ENCODE measurements at regions not wholly inside any gene's neighbourhood (a gene's known extent, or its start where the extent isn't known, plus 50 kb on each side); places are given as distances from the start of the nearest gene placed in this dataset.
"Not testable (repeated sequence)": the region's sequence is repeated elsewhere in the genome, so short reads cannot be mapped to it uniquely, and the experiment has no call there.

GRCh38 chr17:71099003-71099714 lies 929.8 kb downstream of the KCNJ2 start:
- H3K9me3 ChIP-seq (ENCODE audit: insufficient read depth, low read depth, low read length): 0 out of 2 replicates have a peak, but pooled peaks cover 8% of the 10 kb centered on the region
- no peaks in the 10 kb centered on the region for H3K4me1 ChIP-seq (ENCODE audit: insufficient read depth, low read length, poor library complexity, severe bottlenecking)
- H3K36me3 ChIP-seq (ENCODE audit: insufficient read depth, low read length): no peaks in the 10 kb centered on the region
- no peaks in the 10 kb centered on the region for H3K79me2 ChIP-seq (ENCODE audit: insufficient read depth, low read length)
- H3K27me3 ChIP-seq (ENCODE audit: insufficient read depth, low read length, poor library complexity, severe bottlenecking): no peaks in the 10 kb centered on the region
- H4K20me1 ChIP-seq (ENCODE audit: insufficient read depth, low read length, poor library complexity, severe bottlenecking): no peaks in the 10 kb centered on the region
- H3K4me2 ChIP-seq (ENCODE audit: low read depth, low read length, poor library complexity, severe bottlenecking): no peak overlapping the region
- no peaks in the 10 kb centered on the region for H3K9me2 ChIP-seq (replicated peaks; ENCODE audit: low read depth, low read length)
- H3K9ac ChIP-seq (ENCODE audit: low read depth, low read length, poor library complexity, severe bottlenecking): no peak overlapping the region
- no peak for TF ChIP-seq EZH2phosphoT487 (IDR thresholded peaks at IDR 0.05; ENCODE audit: borderline replicate concordance)
- no peak for TF ChIP-seq CTCF (conservative IDR thresholded peaks at IDR 0.05; ENCODE audit: low read length)
- H3K4me3 ChIP-seq (ENCODE audit: low read length, poor library complexity, severe bottlenecking): no peak overlapping the region
- H3F3A ChIP-seq (ENCODE audit: low read depth): no peaks in the 10 kb centered on the region
- no peak overlapping the region for H2AFZ ChIP-seq (ENCODE audit: low read length)

- H3K36me3 ChIP-seq (ENCODE audit: insufficient read depth, low read length): no peaks in the 10 kb centered on the region
- no peaks in the 10 kb centered on the region for H3F3A ChIP-seq (ENCODE audit: low read depth)
- H3K9me2 ChIP-seq (replicated peaks; ENCODE audit: low read depth, low read length): no peaks in the 10 kb centered on the region
- H3K79me2 ChIP-seq (ENCODE audit: insufficient read depth, low read length): no peaks in the 10 kb centered on the region
- 0 out of 2 replicates have a peak, but pooled peaks cover 8% of the 10 kb centered on the region for H3K9me3 ChIP-seq (ENCODE audit: insufficient read depth, low read depth, low read length)
- H3K27me3 ChIP-seq (ENCODE audit: insufficient read depth, low read length, poor library complexity, severe bottlenecking): no peaks in the 10 kb centered on the region
- H3K4me1 ChIP-seq (ENCODE audit: insufficient read depth, low read length, poor library complexity, severe bottlenecking): no peaks in the 10 kb centered on the region
- no peaks in the 10 kb centered on the region for H4K20me1 ChIP-seq (ENCODE audit: insufficient read depth, low read length, poor library complexity, severe bottlenecking)
- TF ChIP-seq EZH2phosphoT487 (IDR thresholded peaks at IDR 0.05; ENCODE audit: borderline replicate concordance): no peak
- no peak for TF ChIP-seq CTCF (conservative IDR thresholded peaks at IDR 0.05; ENCODE audit: low read length)
- H2AFZ ChIP-seq (ENCODE audit: low read length): no peak overlapping the region
- H3K4me3 ChIP-seq (ENCODE audit: low read length, poor library complexity, severe bottlenecking): no peak overlapping the region
- no peak overlapping the region for H3K9ac ChIP-seq (ENCODE audit: low read depth, low read length, poor library complexity, severe bottlenecking)
- no peak overlapping the region for H3K4me2 ChIP-seq (ENCODE audit: low read depth, low read length, poor library complexity, severe bottlenecking)
Measured at GRCh38 chr17:71102777-71103176, 933.4 kb downstream of the KCNJ2 start.

GRCh38 chr17:71104225-71104624 lies 934.9 kb downstream of the KCNJ2 start:
- Histone ChIP-seq H3K4me1 (ENCODE audit: insufficient read depth, low read length, poor library complexity, severe bottlenecking) (no peaks in the 10 kb centered on the region), H3K9me2 (replicated peaks; ENCODE audit: low read depth, low read length) (no peaks in the 10 kb centered on the region), H2AFZ (ENCODE audit: low read length) (no peak overlapping the region), H3K79me2 (ENCODE audit: insufficient read depth, low read length) (no peaks in the 10 kb centered on the region), H3K9me3 (ENCODE audit: insufficient read depth, low read depth, low read length) (0 out of 2 replicates have a peak, but pooled peaks cover 8% of the 10 kb centered on the region), H3K27me3 (ENCODE audit: insufficient read depth, low read length, poor library complexity, severe bottlenecking) (no peaks in the 10 kb centered on the region), H3F3A (ENCODE audit: low read depth) (no peaks in the 10 kb centered on the region), H3K36me3 (ENCODE audit: insufficient read depth, low read length) (no peaks in the 10 kb centered on the region), H4K20me1 (ENCODE audit: insufficient read depth, low read length, poor library complexity, severe bottlenecking) (no peaks in the 10 kb centered on the region), H3K4me3 (ENCODE audit: low read length, poor library complexity, severe bottlenecking) (no peak overlapping the region), H3K4me2 (ENCODE audit: low read depth, low read length, poor library complexity, severe bottlenecking) (no peak overlapping the region), H3K9ac (ENCODE audit: low read depth, low read length, poor library complexity, severe bottlenecking) (no peak overlapping the region)
- no peak for TF ChIP-seq EZH2phosphoT487 (IDR thresholded peaks at IDR 0.05; ENCODE audit: borderline replicate concordance)

- not testable (repeated sequence) for H3K9me2 ChIP-seq (replicated peaks; ENCODE audit: low read depth, low read length); H3K9ac ChIP-seq (ENCODE audit: low read depth, low read length, poor library complexity, severe bottlenecking); H3K36me3 ChIP-seq (ENCODE audit: insufficient read depth, low read length); H3K4me2 ChIP-seq (ENCODE audit: low read depth, low read length, poor library complexity, severe bottlenecking); H2AFZ ChIP-seq (ENCODE audit: low read length); H3K9me3 ChIP-seq (ENCODE audit: insufficient read depth, low read depth, low read length); H4K20me1 ChIP-seq (ENCODE audit: insufficient read depth, low read length, poor library complexity, severe bottlenecking); H3K27me3 ChIP-seq (ENCODE audit: insufficient read depth, low read length, poor library complexity, severe bottlenecking); H3K4me1 ChIP-seq (ENCODE audit: insufficient read depth, low read length, poor library complexity, severe bottlenecking); H3F3A ChIP-seq (ENCODE audit: low read depth); H3K79me2 ChIP-seq (ENCODE audit: insufficient read depth, low read length); H3K4me3 ChIP-seq (ENCODE audit: low read length, poor library complexity, severe bottlenecking)
Measured at GRCh38 chr17:71106056-71106455, 936.7 kb downstream of the KCNJ2 start.

All from Loucy (cell line).